GM10248 (cell line): ENCODE measurements at regions not wholly inside any gene's neighbourhood (a gene's known extent, or its start where the extent isn't known, plus 50 kb on each side); places are given as distances from the start of the nearest gene placed in this dataset.

ENCODE experiments used
- CTCF ChIA-PET: fragments of 300-600 bp; sonication (Branson Sonifier 250); formaldehyde crosslinking; extraction: SDS; loops from one replicate; lab custom pipeline; 2021; ENCODE audit warnings: antibody characterized with exemption; lab: Yijun Ruan, JAX
- POLR2A ChIA-PET: fragments of 350-650 bp; sonication (Branson Sonifier 250); formaldehyde crosslinking; extraction: SDS; loops from one replicate; lab custom pipeline; 2020; ENCODE audit warnings: antibody characterized with exemption; lab: Yijun Ruan, JAX
- DNase-seq: peaks from one replicate; pipeline ENCODE4 v3.0.0; 2012; ENCODE audit errors: extremely low spot score
- TF ChIP-seq, protein P1 (sequence below): IDR thresholded peaks from 2 replicates; pipeline ENCODE4 v1.5.1; 2012; ENCODE audit warnings: mild to moderate bottlenecking, low read depth; ENCODE audit errors: extremely low read depth, missing control alignments, control extremely low read depth

DNA sequence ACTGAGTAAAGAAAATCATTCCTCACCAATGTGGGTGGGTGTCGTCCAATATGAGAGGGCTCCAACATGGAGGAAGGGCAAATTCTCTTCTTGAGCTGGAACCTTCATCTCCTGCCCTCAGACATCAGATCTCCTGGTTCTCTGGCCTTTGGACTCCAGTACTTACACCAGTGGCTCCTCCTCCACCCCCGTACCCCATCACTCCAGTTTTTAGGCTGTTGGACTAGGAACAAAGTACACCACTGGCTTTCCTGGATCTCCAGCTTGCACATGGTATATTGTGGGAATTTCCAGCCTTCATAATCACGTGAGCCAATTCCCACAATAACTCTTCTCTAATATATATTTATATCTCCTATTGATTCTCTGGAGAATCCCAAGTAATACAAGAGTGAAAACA, 196.9 kb downstream of the PDHA2 start:
- ChIA-PET CTCF (interaction anchor here (1.3 to 1.5 kb wide), 2 partner anchors 15 to 20 kb away, joined by 3 to 4 read pairs; no protein-coding TSS in a partner anchor), POLR2A (no interaction called here)
- no peak for DNase-seq
- TF ChIP-seq, protein P1, sequence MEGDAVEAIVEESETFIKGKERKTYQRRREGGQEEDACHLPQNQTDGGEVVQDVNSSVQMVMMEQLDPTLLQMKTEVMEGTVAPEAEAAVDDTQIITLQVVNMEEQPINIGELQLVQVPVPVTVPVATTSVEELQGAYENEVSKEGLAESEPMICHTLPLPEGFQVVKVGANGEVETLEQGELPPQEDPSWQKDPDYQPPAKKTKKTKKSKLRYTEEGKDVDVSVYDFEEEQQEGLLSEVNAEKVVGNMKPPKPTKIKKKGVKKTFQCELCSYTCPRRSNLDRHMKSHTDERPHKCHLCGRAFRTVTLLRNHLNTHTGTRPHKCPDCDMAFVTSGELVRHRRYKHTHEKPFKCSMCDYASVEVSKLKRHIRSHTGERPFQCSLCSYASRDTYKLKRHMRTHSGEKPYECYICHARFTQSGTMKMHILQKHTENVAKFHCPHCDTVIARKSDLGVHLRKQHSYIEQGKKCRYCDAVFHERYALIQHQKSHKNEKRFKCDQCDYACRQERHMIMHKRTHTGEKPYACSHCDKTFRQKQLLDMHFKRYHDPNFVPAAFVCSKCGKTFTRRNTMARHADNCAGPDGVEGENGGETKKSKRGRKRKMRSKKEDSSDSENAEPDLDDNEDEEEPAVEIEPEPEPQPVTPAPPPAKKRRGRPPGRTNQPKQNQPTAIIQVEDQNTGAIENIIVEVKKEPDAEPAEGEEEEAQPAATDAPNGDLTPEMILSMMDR = no peak

DNA sequence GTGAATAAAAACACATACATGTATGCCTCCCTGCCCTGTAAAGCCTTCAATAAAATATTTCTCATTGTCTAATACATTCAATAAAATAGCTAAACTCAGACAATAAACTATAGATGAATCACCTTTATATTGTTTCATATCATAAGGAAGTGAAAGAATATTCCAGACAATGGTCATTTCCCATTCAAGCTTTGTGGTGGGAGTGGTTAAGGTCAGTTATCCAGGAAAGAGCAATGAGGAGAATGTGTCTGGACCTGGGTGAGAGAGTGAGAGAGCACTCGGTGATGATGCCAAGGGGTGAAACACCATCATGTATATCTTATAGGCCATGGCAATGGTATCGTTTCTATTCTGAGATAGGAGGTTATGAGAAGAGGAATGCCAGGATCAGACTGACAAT, 197.8 kb downstream of the PDHA2 start:
- ChIA-PET POLR2A (no interaction called here), CTCF (interaction anchor here (1.5 kb wide), 1 partner anchor 19 kb away, joined by 4 read pairs; no protein-coding TSS in a partner anchor)
- no peak for DNase-seq
- TF ChIP-seq, protein P1 = no peak

DNA sequence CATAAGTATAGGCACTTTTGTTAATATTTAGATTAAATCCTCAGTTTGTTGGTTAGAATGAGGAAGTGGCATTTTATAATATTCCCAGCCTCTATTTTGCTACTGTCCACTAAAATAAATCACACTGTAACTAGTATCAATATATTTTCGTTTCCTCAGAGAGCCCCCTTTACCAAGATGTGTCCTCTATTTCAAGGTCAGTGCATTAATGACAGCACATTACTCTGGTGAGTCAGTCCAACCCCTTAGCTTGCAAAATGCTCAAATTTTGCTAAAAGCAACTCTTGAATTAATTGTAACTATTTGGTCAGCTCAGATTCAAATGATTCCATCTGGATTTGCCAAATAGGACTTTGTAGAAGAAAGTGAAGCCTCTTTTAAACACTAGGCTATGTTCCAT, 199.3 kb downstream of the PDHA2 start:
- no peak for DNase-seq
- POLR2A ChIA-PET = no interaction called here
- TF ChIP-seq, protein P1 = no peak
- CTCF ChIA-PET = interaction anchor here (1.5 kb wide), 1 partner anchor 8 kb away, joined by 4 read pairs; no protein-coding TSS in a partner anchor

DNA sequence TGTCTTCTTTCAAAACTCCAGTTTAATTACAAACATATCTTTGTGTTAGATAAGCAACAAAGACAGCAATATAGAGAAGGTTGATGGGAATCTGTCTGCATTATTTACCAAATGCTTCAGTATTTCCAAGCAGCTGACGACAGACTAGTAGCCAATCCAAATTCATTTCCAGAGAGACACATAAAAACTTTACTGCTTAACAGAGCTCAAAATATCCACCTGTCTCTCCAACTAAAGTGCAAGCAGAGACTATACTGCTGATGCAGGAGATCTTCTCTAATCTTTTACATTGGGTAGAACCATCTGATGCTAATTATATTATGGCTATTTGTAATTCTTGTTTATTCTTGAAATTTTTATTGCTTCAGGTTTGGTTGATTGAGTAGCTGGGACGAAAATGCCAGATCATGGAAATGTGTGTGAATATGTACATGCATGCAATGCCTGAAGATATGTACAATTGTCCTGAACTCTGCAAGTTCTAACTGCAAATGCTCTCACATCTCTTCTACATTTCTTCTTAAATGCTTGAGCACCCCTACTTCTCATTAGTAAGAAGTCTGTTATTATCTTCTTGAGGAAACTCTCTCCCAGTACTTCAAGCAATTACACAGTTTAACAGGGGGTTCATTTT, 200.0 kb downstream of the PDHA2 start:
- no peak for DNase-seq
- CTCF ChIA-PET = interaction anchor here (1.4 to 1.5 kb wide), 2 partner anchors 9 to 13 kb away, joined by 3 to 4 read pairs; no protein-coding TSS in a partner anchor
- POLR2A ChIA-PET = no interaction called here
- TF ChIP-seq, protein P1 = no peak

DNA sequence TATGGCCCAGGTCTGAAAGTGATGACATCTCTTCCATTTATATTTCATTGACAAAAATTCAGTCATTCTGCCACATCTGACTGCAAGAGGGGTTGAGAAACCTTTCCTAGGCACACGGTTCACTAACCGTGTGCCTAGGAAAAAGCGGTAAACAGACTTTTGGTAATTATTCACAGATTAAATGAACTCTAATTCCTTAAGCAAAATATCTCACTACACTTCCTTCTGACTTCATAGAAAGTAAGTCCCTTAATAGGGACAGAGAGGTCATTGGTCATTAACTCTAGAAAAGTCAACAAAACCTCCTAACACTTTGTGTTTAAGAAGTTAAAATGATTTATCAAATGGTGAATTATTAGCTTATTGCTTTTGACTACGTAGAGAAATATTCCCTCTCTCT, 205.1 kb downstream of the PDHA2 start:
- ChIA-PET CTCF (interaction anchor here (1.6 kb wide), 1 partner anchor 12 kb away, joined by 4 read pairs; no protein-coding TSS in a partner anchor), POLR2A (no interaction called here)
- TF ChIP-seq, protein P1 = no peak
- DNase-seq = no peak

DNA sequence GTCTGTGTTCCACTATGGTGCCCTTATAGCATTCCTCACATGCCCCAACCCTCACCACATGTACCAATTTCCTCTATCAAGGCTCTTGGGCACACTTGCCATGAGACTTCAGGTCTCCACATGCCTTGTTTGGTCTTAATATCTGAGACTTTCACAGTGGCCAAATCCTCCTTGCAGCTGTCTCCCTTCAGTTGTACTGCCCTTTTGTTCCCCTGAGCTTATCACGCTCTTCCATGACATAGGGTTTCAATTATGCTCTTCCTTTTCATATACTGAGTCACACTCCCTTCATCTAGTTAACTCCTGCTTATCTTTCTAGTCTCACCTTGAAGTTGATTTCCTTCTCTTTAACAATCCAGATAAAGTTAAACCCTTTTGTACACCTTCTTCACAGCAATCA, 212.9 kb downstream of the PDHA2 start:
- TF ChIP-seq, protein P1 = no peak
- DNase-seq = no peak
- POLR2A ChIA-PET = no interaction called here
- CTCF ChIA-PET = no interaction called here
